ENCODE measurements at regions not wholly inside any gene's neighbourhood (a gene's known extent, or its start where the extent isn't known, plus 50 kb on each side); places are given as distances from the start of the nearest gene placed in this dataset.
"Not testable (repeated sequence)": the region's sequence is repeated elsewhere in the genome, so short reads cannot be mapped to it uniquely, and the experiment has no call there.

- no peak for TF ChIP-seq CTCF (IDR thresholded peaks at IDR 0.05; ENCODE audit: unreplicated experiment)
- BruUV-seq (replicated peaks), result no TSS peak
- Mint-ChIP-seq H3K4me1 (ENCODE audit: insufficient read depth, unreplicated experiment) (no peaks in the 10 kb centered on the region), H3K9me3 (ENCODE audit: unreplicated experiment) (no peaks in the 10 kb centered on the region), H3K27me3 (ENCODE audit: insufficient read depth, unreplicated experiment) (peaks cover 54% of the 10 kb centered on the region), H3K36me3 (ENCODE audit: insufficient read depth, unreplicated experiment) (no peaks in the 10 kb centered on the region), H3K27ac (ENCODE audit: low read depth, unreplicated experiment) (no peak overlapping the region), H3K4me3 (ENCODE audit: unreplicated experiment) (no peak overlapping the region)
- POLR2A ChIA-PET, result no interaction called here
- DNase-seq (ENCODE audit: unreplicated experiment), result no peak
- CTCF ChIA-PET, result interaction anchor here (0.7 kb wide), 1 partner anchor 61 kb away, joined by 3 read pairs; no protein-coding TSS in a partner anchor
- intact Hi-C loops (cut with micrococcal nuclease), result no loop called here
Observed at GRCh38 chr13:26847281-26847680, 86.7 kb upstream of the GPR12 start.

- H3K4me1 Mint-ChIP-seq (ENCODE audit: insufficient read depth, unreplicated experiment); H3K27ac Mint-ChIP-seq (ENCODE audit: low read depth, unreplicated experiment); intact Hi-C loops (cut with micrococcal nuclease); POLR2A ChIA-PET; H3K4me3 Mint-ChIP-seq (ENCODE audit: unreplicated experiment); DNase-seq (ENCODE audit: unreplicated experiment); BruUV-seq (replicated peaks); H3K9me3 Mint-ChIP-seq (ENCODE audit: unreplicated experiment); H3K36me3 Mint-ChIP-seq (ENCODE audit: insufficient read depth, unreplicated experiment): not testable (repeated sequence)
- CTCF ChIA-PET, result interaction anchor here (0.6 kb wide), 1 partner anchor 350 kb away, joined by 3 read pairs; no protein-coding TSS in a partner anchor
- H3K27me3 Mint-ChIP-seq (ENCODE audit: insufficient read depth, unreplicated experiment), result peaks cover 54% of the 10 kb centered on the region
Observed at GRCh38 chr13:26845063-26845462, 84.5 kb upstream of the GPR12 start.

GRCh38 chr13:26839682-26840081 is 79.1 kb upstream of the GPR12 start:
- intact Hi-C loops (cut with micrococcal nuclease), result no loop called here
- no peaks in the 10 kb centered on the region for H3K9me3 Mint-ChIP-seq (ENCODE audit: unreplicated experiment)

GRCh38 chr13:26838821-26839220 is 78.2 kb upstream of the GPR12 start:
- Mint-ChIP-seq H3K4me1 (ENCODE audit: insufficient read depth, unreplicated experiment) (no peaks in the 10 kb centered on the region), H3K36me3 (ENCODE audit: insufficient read depth, unreplicated experiment) (no peaks in the 10 kb centered on the region), H3K27me3 (ENCODE audit: insufficient read depth, unreplicated experiment) (peaks cover 82% of the 10 kb centered on the region), H3K4me3 (ENCODE audit: unreplicated experiment) (no peak overlapping the region), H3K27ac (ENCODE audit: low read depth, unreplicated experiment) (no peak overlapping the region), H3K9me3 (ENCODE audit: unreplicated experiment) (no peaks in the 10 kb centered on the region)
- no TSS peak for BruUV-seq (replicated peaks)
- ChIA-PET CTCF (interaction anchor here (0.6 kb wide), 1 partner anchor 1755 kb away, joined by 3 read pairs; no protein-coding TSS in a partner anchor), POLR2A (interaction anchor here (0.7 kb wide), 1 partner anchor 24 kb away, joined by 6 read pairs; no protein-coding TSS in a partner anchor)
- intact Hi-C loops (cut with micrococcal nuclease), result no loop called here
- no peak for TF ChIP-seq CTCF (IDR thresholded peaks at IDR 0.05; ENCODE audit: unreplicated experiment)
- DNase-seq (ENCODE audit: unreplicated experiment), result no peak

More at GRCh38 chr13:26839682-26840081, 79.1 kb upstream of the GPR12 start:
- Mint-ChIP-seq H3K36me3 (ENCODE audit: insufficient read depth, unreplicated experiment) (no peaks in the 10 kb centered on the region), H3K4me1 (ENCODE audit: insufficient read depth, unreplicated experiment) (no peaks in the 10 kb centered on the region), H3K27ac (ENCODE audit: low read depth, unreplicated experiment) (no peak overlapping the region), H3K4me3 (ENCODE audit: unreplicated experiment) (no peak overlapping the region), H3K27me3 (ENCODE audit: insufficient read depth, unreplicated experiment) (peaks cover 76% of the 10 kb centered on the region)
- no TSS peak for BruUV-seq (replicated peaks)
- TF ChIP-seq CTCF (IDR thresholded peaks at IDR 0.05; ENCODE audit: unreplicated experiment), result no peak
- POLR2A ChIA-PET, result no interaction called here
- CTCF ChIA-PET, result interaction anchor here (0.7 kb wide), 1 partner anchor 120 kb away, joined by 4 read pairs; no protein-coding TSS in a partner anchor
- no peak for DNase-seq (ENCODE audit: unreplicated experiment)

GRCh38 chr13:26837997-26838396 is 77.4 kb upstream of the GPR12 start:
- Mint-ChIP-seq H3K27ac (ENCODE audit: low read depth, unreplicated experiment) (no peak overlapping the region), H3K4me3 (ENCODE audit: unreplicated experiment) (no peak overlapping the region), H3K36me3 (ENCODE audit: insufficient read depth, unreplicated experiment) (no peaks in the 10 kb centered on the region), H3K27me3 (ENCODE audit: insufficient read depth, unreplicated experiment) (peaks cover 90% of the 10 kb centered on the region), H3K9me3 (ENCODE audit: unreplicated experiment) (no peaks in the 10 kb centered on the region), H3K4me1 (ENCODE audit: insufficient read depth, unreplicated experiment) (no peaks in the 10 kb centered on the region)
- no peak for TF ChIP-seq CTCF (IDR thresholded peaks at IDR 0.05; ENCODE audit: unreplicated experiment)
- intact Hi-C loops (cut with micrococcal nuclease), result no loop called here
- ChIA-PET CTCF (no interaction called here), POLR2A (interaction anchor here (0.7 kb wide), 1 partner anchor 23 kb away, joined by 6 read pairs; no protein-coding TSS in a partner anchor)
- no peak for DNase-seq (ENCODE audit: unreplicated experiment)
- BruUV-seq (replicated peaks), result no TSS peak

Data from MCF 10A (cell line).